ENCODE measurements at regions not wholly inside any gene's neighbourhood (a gene's known extent, or its start where the extent isn't known, plus 50 kb on each side); places are given as distances from the start of the nearest gene placed in this dataset.

DNA sequence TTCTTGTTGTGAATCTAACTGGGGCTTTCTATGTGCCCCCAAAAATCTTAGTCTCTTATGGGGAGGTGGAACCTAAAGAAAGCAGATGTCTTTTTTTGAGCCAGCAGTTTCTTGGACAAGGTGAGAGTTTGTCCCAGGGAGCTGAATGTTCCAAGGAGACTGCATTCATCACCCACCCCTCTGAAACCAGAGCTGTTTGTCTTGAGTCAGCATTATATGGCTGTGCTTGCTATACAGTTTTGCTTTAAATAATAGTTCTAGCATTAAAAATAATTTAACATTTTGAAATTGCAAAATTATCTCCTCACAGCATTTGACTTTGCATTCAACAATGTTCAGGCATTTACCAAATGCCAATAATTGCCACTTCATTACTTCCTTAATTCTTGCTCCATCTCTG lies 813.3 kb downstream of the BCL11B start:
- TF ChIP-seq, protein P1, sequence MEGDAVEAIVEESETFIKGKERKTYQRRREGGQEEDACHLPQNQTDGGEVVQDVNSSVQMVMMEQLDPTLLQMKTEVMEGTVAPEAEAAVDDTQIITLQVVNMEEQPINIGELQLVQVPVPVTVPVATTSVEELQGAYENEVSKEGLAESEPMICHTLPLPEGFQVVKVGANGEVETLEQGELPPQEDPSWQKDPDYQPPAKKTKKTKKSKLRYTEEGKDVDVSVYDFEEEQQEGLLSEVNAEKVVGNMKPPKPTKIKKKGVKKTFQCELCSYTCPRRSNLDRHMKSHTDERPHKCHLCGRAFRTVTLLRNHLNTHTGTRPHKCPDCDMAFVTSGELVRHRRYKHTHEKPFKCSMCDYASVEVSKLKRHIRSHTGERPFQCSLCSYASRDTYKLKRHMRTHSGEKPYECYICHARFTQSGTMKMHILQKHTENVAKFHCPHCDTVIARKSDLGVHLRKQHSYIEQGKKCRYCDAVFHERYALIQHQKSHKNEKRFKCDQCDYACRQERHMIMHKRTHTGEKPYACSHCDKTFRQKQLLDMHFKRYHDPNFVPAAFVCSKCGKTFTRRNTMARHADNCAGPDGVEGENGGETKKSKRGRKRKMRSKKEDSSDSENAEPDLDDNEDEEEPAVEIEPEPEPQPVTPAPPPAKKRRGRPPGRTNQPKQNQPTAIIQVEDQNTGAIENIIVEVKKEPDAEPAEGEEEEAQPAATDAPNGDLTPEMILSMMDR (IDR thresholded peaks at IDR 0.05; ENCODE audit: poor library complexity, severe bottlenecking) = no peak
- TF ChIP-seq, protein P2, sequence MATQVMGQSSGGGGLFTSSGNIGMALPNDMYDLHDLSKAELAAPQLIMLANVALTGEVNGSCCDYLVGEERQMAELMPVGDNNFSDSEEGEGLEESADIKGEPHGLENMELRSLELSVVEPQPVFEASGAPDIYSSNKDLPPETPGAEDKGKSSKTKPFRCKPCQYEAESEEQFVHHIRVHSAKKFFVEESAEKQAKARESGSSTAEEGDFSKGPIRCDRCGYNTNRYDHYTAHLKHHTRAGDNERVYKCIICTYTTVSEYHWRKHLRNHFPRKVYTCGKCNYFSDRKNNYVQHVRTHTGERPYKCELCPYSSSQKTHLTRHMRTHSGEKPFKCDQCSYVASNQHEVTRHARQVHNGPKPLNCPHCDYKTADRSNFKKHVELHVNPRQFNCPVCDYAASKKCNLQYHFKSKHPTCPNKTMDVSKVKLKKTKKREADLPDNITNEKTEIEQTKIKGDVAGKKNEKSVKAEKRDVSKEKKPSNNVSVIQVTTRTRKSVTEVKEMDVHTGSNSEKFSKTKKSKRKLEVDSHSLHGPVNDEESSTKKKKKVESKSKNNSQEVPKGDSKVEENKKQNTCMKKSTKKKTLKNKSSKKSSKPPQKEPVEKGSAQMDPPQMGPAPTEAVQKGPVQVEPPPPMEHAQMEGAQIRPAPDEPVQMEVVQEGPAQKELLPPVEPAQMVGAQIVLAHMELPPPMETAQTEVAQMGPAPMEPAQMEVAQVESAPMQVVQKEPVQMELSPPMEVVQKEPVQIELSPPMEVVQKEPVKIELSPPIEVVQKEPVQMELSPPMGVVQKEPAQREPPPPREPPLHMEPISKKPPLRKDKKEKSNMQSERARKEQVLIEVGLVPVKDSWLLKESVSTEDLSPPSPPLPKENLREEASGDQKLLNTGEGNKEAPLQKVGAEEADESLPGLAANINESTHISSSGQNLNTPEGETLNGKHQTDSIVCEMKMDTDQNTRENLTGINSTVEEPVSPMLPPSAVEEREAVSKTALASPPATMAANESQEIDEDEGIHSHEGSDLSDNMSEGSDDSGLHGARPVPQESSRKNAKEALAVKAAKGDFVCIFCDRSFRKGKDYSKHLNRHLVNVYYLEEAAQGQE (IDR thresholded peaks at IDR 0.05; ENCODE audit: borderline replicate concordance) = no peak
- TF ChIP-seq RAD21 (conservative IDR thresholded peaks at IDR 0.05) (no peak), EZH2 (IDR thresholded peaks at IDR 0.05; ENCODE audit: borderline replicate concordance, insufficient read depth, low read length, poor library complexity, severe bottlenecking) (no peak), TAF1 (IDR thresholded peaks at IDR 0.05; ENCODE audit: low read depth) (no peak)

Measured in neural cell (in vitro differentiated cells).